Keratinocyte (primary cell): ENCODE measurements at regions not wholly inside any gene's neighbourhood (a gene's known extent, or its start where the extent isn't known, plus 50 kb on each side); places are given as distances from the start of the nearest gene placed in this dataset.

Experiments used
- DNase-seq: peaks from one replicate; pipeline ENCODE4 v3.0.0-alpha.2; 2011; ENCODE audit warnings: low read depth, missing footprints, low spot score
- FAIRE-seq: peaks from 2 replicates; lab custom pipeline; 2011; peaks lifted over from hg19 to GRCh38; lab: Jason Lieb, UNC
- H2AFZ ChIP-seq: 2 replicates; pipeline ENCODE4 v1.6.0; 2012; ENCODE audit warnings: low read length, control low read depth, inconsistent platforms; ENCODE audit not compliant: control insufficient read depth
- H3K27ac ChIP-seq: 2 replicates; pipeline ENCODE4 v1.5.1; 2011; ENCODE audit warnings: low read length; ENCODE audit not compliant: control insufficient read depth, insufficient read depth
- H3K27me3 ChIP-seq: 3 replicates; pipeline ENCODE4 v1.6.0; 2011; ENCODE audit warnings: low read length; ENCODE audit not compliant: control insufficient read depth, insufficient read depth; ENCODE audit errors: extremely low read depth
- H3K36me3 ChIP-seq, 2 experiments: 2 replicates in 1 of 2; 3 replicates in 1 of 2; pipeline ENCODE4 v1.5.1; 2011; ENCODE audit warnings: low read length in 2 of 2, mild to moderate bottlenecking in 1 of 2; ENCODE audit not compliant: control insufficient read depth in 2 of 2, insufficient read depth in 2 of 2; ENCODE audit errors: extremely low read depth in 1 of 2
- H3K4me1 ChIP-seq: 3 replicates; pipeline ENCODE4 v1.5.1; 2011; ENCODE audit warnings: low read length; ENCODE audit not compliant: control insufficient read depth, insufficient read depth; ENCODE audit errors: extremely low read depth
- H3K4me2 ChIP-seq: 3 replicates; pipeline ENCODE4 v1.6.0; 2011; ENCODE audit warnings: low read depth, low read length; ENCODE audit not compliant: control insufficient read depth, insufficient read depth; ENCODE audit errors: extremely low read depth
- H3K4me3 ChIP-seq, 3 experiments: fragments of 200-600 bp in 1 of 3; sonication (generic) in 1 of 3; 2 replicates in 2 of 3; 3 replicates in 1 of 3; pipeline ENCODE4 v1.5.1; 2011 to 2016; ENCODE audit warnings: low read length in 3 of 3, mild to moderate bottlenecking in 3 of 3, control low read depth in 2 of 3, inconsistent platforms in 1 of 3, low read depth in 1 of 3, mixed read lengths in 1 of 3, mixed run types in 1 of 3, moderate library complexity in 1 of 3; ENCODE audit not compliant: control insufficient read depth in 2 of 3, insufficient read depth in 2 of 3; ENCODE audit errors: extremely low read depth in 1 of 3
- H3K79me2 ChIP-seq: 2 replicates; pipeline ENCODE4 v1.6.0; 2012; ENCODE audit warnings: low read length; ENCODE audit not compliant: control insufficient read depth, insufficient read depth
- H3K9ac ChIP-seq: 3 replicates; pipeline ENCODE4 v1.6.0; 2011; ENCODE audit warnings: low read length; ENCODE audit not compliant: control insufficient read depth, insufficient read depth; ENCODE audit errors: extremely low read depth
- H3K9me1 ChIP-seq: 3 replicates; pipeline ENCODE4 v1.6.0; 2011; ENCODE audit warnings: low read length; ENCODE audit not compliant: control insufficient read depth, insufficient read depth; ENCODE audit errors: extremely low read depth
- H3K9me3 ChIP-seq: 2 replicates; pipeline ENCODE4 v1.5.1; 2012; ENCODE audit warnings: low read depth, low read length; ENCODE audit not compliant: control insufficient read depth
- H4K20me1 ChIP-seq: 3 replicates; pipeline ENCODE4 v1.6.0; 2011; ENCODE audit warnings: low read length; ENCODE audit not compliant: control insufficient read depth, insufficient read depth; ENCODE audit errors: extremely low read depth
- EZH2 ChIP-seq: IDR thresholded peaks from one replicate; pipeline ENCODE4 v1.6.1; 2012; ENCODE audit warnings: inconsistent platforms, mild to moderate bottlenecking, low read length, moderate library complexity
- dilution Hi-C: fragments of 300-500 bp; cut with MboI; formaldehyde crosslinking; loops from one replicate; pipeline ENCODE4 v1.7.0; 2020; ENCODE audit warnings: low sequenced_read_pairs; ENCODE audit not compliant: extremely low pct_ligation_motif_present
- TF ChIP-seq, protein P1 (sequence below), 3 experiments: IDR thresholded peaks in 1 of 3; conservative IDR thresholded peaks in 1 of 3; optimal IDR thresholded peaks in 1 of 3; 2 replicates in 2 of 3; 3 replicates in 1 of 3; pipeline versions ENCODE3 to v1.5.1; 2011; ENCODE audit warnings: low read length in 3 of 3, mild to moderate bottlenecking in 3 of 3, moderate library complexity in 2 of 3, control low read depth in 1 of 3, inconsistent platforms in 1 of 3; ENCODE audit not compliant: insufficient read depth in 2 of 3; ENCODE audit errors: extremely low read depth in 1 of 3

DNA sequence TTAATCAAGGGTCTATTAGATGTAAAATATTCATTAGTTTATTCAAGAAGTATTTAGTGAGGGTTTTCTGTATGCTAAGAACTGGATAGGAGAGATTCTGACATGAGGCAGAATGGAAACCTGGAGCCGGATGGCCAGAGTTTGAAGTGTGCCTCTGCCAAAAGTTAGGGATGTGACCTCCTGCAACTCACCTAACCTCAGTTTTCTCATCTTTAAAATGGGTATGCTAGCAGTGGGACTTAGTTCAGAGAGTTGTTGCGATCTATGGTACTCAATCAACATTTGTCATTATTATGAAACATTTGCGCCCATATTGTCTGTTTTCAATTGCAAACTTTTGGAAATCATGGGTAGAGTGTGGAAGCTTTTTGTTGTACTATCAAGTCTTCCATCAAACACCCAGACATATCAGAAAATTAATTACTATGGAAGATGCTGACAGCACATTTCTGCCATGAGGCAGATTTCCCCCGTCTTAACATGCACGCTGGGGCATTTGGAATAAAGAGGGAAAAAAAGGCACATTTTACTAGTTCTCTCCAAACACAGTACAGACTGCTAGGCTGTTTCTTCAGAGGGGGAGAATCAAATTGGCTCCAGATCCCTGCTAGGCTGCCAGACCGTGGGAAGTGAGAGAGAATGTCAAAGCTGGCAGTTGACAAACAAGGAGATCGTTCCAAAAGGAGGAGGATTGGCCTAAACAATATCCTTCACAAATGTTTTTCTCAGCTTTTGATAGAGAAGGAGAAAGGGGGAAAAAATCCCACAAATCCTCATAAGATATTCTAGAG is 205.3 kb upstream of the TSHZ2 start:
- Histone ChIP-seq H3K4me2 (no peak overlapping the region), H3K9me3 (no peaks in the 10 kb centered on the region), H3K9me1 (no peaks in the 10 kb centered on the region), H3K79me2 (no peaks in the 10 kb centered on the region), H2AFZ (no peak overlapping the region), H3K27ac (no peak overlapping the region), H3K4me1 (no peaks in the 10 kb centered on the region), H4K20me1 (no peaks in the 10 kb centered on the region), H3K4me3 (no peak overlapping the region), H3K27me3 (no peaks in the 10 kb centered on the region), H3K36me3 (no peaks in the 10 kb centered on the region), H3K9ac (no peak overlapping the region)
- dilution Hi-C loops: no loop called here
- no peak for TF ChIP-seq EZH2
- TF ChIP-seq, protein P1, sequence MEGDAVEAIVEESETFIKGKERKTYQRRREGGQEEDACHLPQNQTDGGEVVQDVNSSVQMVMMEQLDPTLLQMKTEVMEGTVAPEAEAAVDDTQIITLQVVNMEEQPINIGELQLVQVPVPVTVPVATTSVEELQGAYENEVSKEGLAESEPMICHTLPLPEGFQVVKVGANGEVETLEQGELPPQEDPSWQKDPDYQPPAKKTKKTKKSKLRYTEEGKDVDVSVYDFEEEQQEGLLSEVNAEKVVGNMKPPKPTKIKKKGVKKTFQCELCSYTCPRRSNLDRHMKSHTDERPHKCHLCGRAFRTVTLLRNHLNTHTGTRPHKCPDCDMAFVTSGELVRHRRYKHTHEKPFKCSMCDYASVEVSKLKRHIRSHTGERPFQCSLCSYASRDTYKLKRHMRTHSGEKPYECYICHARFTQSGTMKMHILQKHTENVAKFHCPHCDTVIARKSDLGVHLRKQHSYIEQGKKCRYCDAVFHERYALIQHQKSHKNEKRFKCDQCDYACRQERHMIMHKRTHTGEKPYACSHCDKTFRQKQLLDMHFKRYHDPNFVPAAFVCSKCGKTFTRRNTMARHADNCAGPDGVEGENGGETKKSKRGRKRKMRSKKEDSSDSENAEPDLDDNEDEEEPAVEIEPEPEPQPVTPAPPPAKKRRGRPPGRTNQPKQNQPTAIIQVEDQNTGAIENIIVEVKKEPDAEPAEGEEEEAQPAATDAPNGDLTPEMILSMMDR (optimal IDR thresholded peaks at IDR 0.05 in 1 of 3, IDR thresholded peaks at IDR 0.05 in 1 of 3, conservative IDR thresholded peaks at IDR 0.05 in 1 of 3; ENCODE audit: extremely low read depth in 1 of 3, insufficient read depth in 2 of 3, low read length in 3 of 3): no peak
- DNase-seq: no peak
- no peak for FAIRE-seq

DNA sequence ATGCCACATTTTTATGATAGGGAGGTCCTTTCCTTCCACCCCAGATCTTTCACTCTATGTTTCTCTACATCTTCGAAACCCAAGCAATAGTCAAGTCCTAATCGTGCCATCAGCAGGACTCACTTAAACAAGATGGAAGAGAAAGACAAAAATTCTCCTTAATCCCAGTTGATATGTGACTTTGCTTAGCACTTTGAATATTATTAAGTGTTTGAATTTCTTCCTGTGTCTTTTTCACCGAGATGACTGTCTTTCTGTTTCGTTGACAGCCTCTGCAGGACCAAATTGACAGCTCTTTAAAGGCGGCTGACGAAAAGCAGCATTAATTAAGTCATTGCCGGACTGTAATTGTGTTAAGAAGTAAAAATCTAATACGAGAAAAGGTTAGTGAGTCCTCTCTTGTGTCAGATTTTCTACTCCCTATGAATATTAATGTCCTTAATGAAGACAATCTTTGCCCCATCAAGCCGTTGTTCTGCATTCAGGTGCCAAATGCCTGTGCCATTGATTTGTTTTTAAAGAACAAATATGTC is 208.8 kb upstream of the TSHZ2 start:
- H3K36me3 ChIP-seq: no peaks in the 10 kb centered on the region
- TF ChIP-seq EZH2: no peak
- TF ChIP-seq, protein P1 (optimal IDR thresholded peaks at IDR 0.05 in 1 of 3, IDR thresholded peaks at IDR 0.05 in 1 of 3, conservative IDR thresholded peaks at IDR 0.05 in 1 of 3; ENCODE audit: extremely low read depth in 1 of 3, insufficient read depth in 2 of 3, low read length in 3 of 3): no peak
- DNase-seq: no peak
- dilution Hi-C loops: no loop called here
- no peak for FAIRE-seq
- H3K79me2 ChIP-seq: no peaks in the 10 kb centered on the region
- H3K27me3 ChIP-seq: no peaks in the 10 kb centered on the region
- H3K27ac ChIP-seq: no peak overlapping the region
- H3K9ac ChIP-seq: no peak overlapping the region
- H3K4me2 ChIP-seq: no peak overlapping the region
- no peak overlapping the region for H2AFZ ChIP-seq
- H3K9me3 ChIP-seq: no peaks in the 10 kb centered on the region
- no peaks in the 10 kb centered on the region for H4K20me1 ChIP-seq
- no peaks in the 10 kb centered on the region for H3K4me1 ChIP-seq
- no peak overlapping the region for H3K4me3 ChIP-seq
- no peaks in the 10 kb centered on the region for H3K9me1 ChIP-seq
